ENCODE measurements at regions not wholly inside any gene's neighbourhood (a gene's known extent, or its start where the extent isn't known, plus 50 kb on each side); places are given as distances from the start of the nearest gene placed in this dataset.

- Mint-ChIP-seq H3K9me3 (peaks cover 0 to 6% (median 0%) of the 10 kb centered on the region in 8 donors), H3K27me3 (no peaks in the 10 kb centered on the region), H3K4me1 (no peaks in the 10 kb centered on the region), H3K36me3 (no peaks in the 10 kb centered on the region), H3K4me3 (no peak overlapping the region), H3K27ac (no peak overlapping the region)
- no peak for DNase-seq
- no peaks in the 10 kb centered on the region for H3K4me1 ChIP-seq (ENCODE audit: insufficient read depth, low read length)
- no peak overlapping the region for H3K27ac ChIP-seq (ENCODE audit: low read depth, low read length)
- H3K36me3 ChIP-seq (ENCODE audit: insufficient read depth, low read length): no peaks in the 10 kb centered on the region
- intact Hi-C loops (cut with micrococcal nuclease): no loop called here
- H3K27me3 ChIP-seq (ENCODE audit: insufficient read depth, low read length): no peaks in the 10 kb centered on the region
- no peak overlapping the region for H3K4me3 ChIP-seq (ENCODE audit: low read length in 2 of 2)
- no peaks in the 10 kb centered on the region for H3K9me3 ChIP-seq (ENCODE audit: control insufficient read depth in 1 of 2, low read length in 2 of 2)
- ChIA-PET POLR2A (ENCODE audit: partially characterized antibody) (no interaction called here), CTCF (ENCODE audit: partially characterized antibody) (interaction anchor here (1.2 kb wide), 1 partner anchor 12 kb away, joined by 3 read pairs; no protein-coding TSS in a partner anchor)
Measured at GRCh38 chr4:149870008-149870407, 54.4 kb upstream of the IQCM start.

GRCh38 chr4:149881744-149882143, 66.1 kb upstream of the IQCM start:
- ChIA-PET POLR2A (ENCODE audit: partially characterized antibody) (no interaction called here), CTCF (ENCODE audit: partially characterized antibody) (interaction anchor here (1.2 kb wide), 1 partner anchor 12 kb away, joined by 3 read pairs; no protein-coding TSS in a partner anchor)
- H3K36me3 ChIP-seq (ENCODE audit: insufficient read depth, low read length): no peaks in the 10 kb centered on the region
- intact Hi-C loops (cut with micrococcal nuclease): no loop called here
- H3K4me3 Mint-ChIP-seq: no peak overlapping the region
- no peaks in the 10 kb centered on the region for H3K36me3 Mint-ChIP-seq
- no peak for DNase-seq
- H3K9me3 ChIP-seq (ENCODE audit: control insufficient read depth in 1 of 2, low read length in 2 of 2): no peaks in the 10 kb centered on the region
- no peak overlapping the region for H3K4me3 ChIP-seq (ENCODE audit: low read length in 2 of 2)
- no peaks in the 10 kb centered on the region for H3K27me3 ChIP-seq (ENCODE audit: insufficient read depth, low read length)
- H3K4me1 ChIP-seq (ENCODE audit: insufficient read depth, low read length): no peaks in the 10 kb centered on the region
- H3K27ac Mint-ChIP-seq: no peak overlapping the region
- H3K9me3 Mint-ChIP-seq: peaks cover 0 to 3% (median 0%) of the 10 kb centered on the region in 8 donors
- peaks cover 0 to 4% of the 10 kb centered on the region in 2 donors for H3K27me3 Mint-ChIP-seq
- no peak overlapping the region for H3K27ac ChIP-seq (ENCODE audit: low read depth, low read length)
- no peaks in the 10 kb centered on the region for H3K4me1 Mint-ChIP-seq

- Mint-ChIP-seq H3K36me3 (no peaks in the 10 kb centered on the region), H3K27me3 (peaks cover 0 to 4% of the 10 kb centered on the region in 2 donors), H3K9me3 (peaks cover 0 to 3% (median 0%) of the 10 kb centered on the region in 8 donors), H3K27ac (no peak overlapping the region), H3K4me1 (no peaks in the 10 kb centered on the region), H3K4me3 (no peak overlapping the region)
- no peak overlapping the region for H3K27ac ChIP-seq (ENCODE audit: low read depth, low read length)
- POLR2A ChIA-PET (ENCODE audit: partially characterized antibody): no interaction called here
- H3K36me3 ChIP-seq (ENCODE audit: insufficient read depth, low read length): no peaks in the 10 kb centered on the region
- no peak for DNase-seq
- H3K9me3 ChIP-seq (ENCODE audit: control insufficient read depth in 1 of 2, low read length in 2 of 2): no peaks in the 10 kb centered on the region
- no peaks in the 10 kb centered on the region for H3K27me3 ChIP-seq (ENCODE audit: insufficient read depth, low read length)
- H3K4me1 ChIP-seq (ENCODE audit: insufficient read depth, low read length): no peaks in the 10 kb centered on the region
- H3K4me3 ChIP-seq (ENCODE audit: low read length in 2 of 2): no peak overlapping the region
- intact Hi-C loops (cut with micrococcal nuclease): no loop called here
- CTCF ChIA-PET (ENCODE audit: partially characterized antibody): interaction anchor here (1.2 kb wide), 1 partner anchor 12 kb away, joined by 3 read pairs; no protein-coding TSS in a partner anchor
Measured at GRCh38 chr4:149882251-149882650, 66.6 kb upstream of the IQCM start.

GRCh38 chr4:149884046-149884445, 68.4 kb upstream of the IQCM start:
- Mint-ChIP-seq H3K36me3 (no peaks in the 10 kb centered on the region), H3K4me1 (no peaks in the 10 kb centered on the region), H3K27ac (no peak overlapping the region), H3K4me3 (no peak overlapping the region), H3K27me3 (peaks cover 0 to 4% of the 10 kb centered on the region in 2 donors), H3K9me3 (peaks cover 0 to 3% (median 0%) of the 10 kb centered on the region in 8 donors)
- no peak for DNase-seq
- ChIA-PET POLR2A (ENCODE audit: partially characterized antibody) (no interaction called here), CTCF (ENCODE audit: partially characterized antibody) (no interaction called here)
- no peak overlapping the region for H3K27ac ChIP-seq (ENCODE audit: low read depth, low read length)
- intact Hi-C loops (cut with micrococcal nuclease): no loop called here
- H3K4me1 ChIP-seq (ENCODE audit: insufficient read depth, low read length): no peaks in the 10 kb centered on the region
- H3K36me3 ChIP-seq (ENCODE audit: insufficient read depth, low read length): no peaks in the 10 kb centered on the region
- H3K9me3 ChIP-seq (ENCODE audit: control insufficient read depth in 1 of 2, low read length in 2 of 2): no peaks in the 10 kb centered on the region
- H3K27me3 ChIP-seq (ENCODE audit: insufficient read depth, low read length): no peaks in the 10 kb centered on the region
- H3K4me3 ChIP-seq (ENCODE audit: low read length in 2 of 2): no peak overlapping the region

- Histone ChIP-seq H3K27ac (ENCODE audit: low read depth, low read length) (no peak overlapping the region), H3K4me1 (ENCODE audit: insufficient read depth, low read length) (no peaks in the 10 kb centered on the region), H3K9me3 (ENCODE audit: control insufficient read depth in 1 of 2, low read length in 2 of 2) (no peaks in the 10 kb centered on the region), H3K4me3 (ENCODE audit: low read length in 2 of 2) (no peak overlapping the region), H3K36me3 (ENCODE audit: insufficient read depth, low read length) (no peaks in the 10 kb centered on the region), H3K27me3 (ENCODE audit: insufficient read depth, low read length) (no peaks in the 10 kb centered on the region)
- no peak for DNase-seq
- intact Hi-C loops (cut with micrococcal nuclease): no loop called here
- H3K36me3 Mint-ChIP-seq: no peaks in the 10 kb centered on the region
- no peak overlapping the region for H3K4me3 Mint-ChIP-seq
- H3K27ac Mint-ChIP-seq: no peak overlapping the region
- CTCF ChIA-PET (ENCODE audit: partially characterized antibody): no interaction called here
- peaks cover 0 to 3% (median 0%) of the 10 kb centered on the region in 8 donors for H3K9me3 Mint-ChIP-seq
- no peaks in the 10 kb centered on the region for H3K4me1 Mint-ChIP-seq
- POLR2A ChIA-PET (ENCODE audit: partially characterized antibody): no interaction called here
- H3K27me3 Mint-ChIP-seq: peaks cover 0 to 3% of the 10 kb centered on the region in 2 donors
Measured at GRCh38 chr4:149884529-149885181, 69.0 kb upstream of the IQCM start.

GRCh38 chr4:149885896-149886295, 70.3 kb upstream of the IQCM start:
- POLR2A ChIA-PET (ENCODE audit: partially characterized antibody): no interaction called here
- Mint-ChIP-seq H3K27ac (no peak overlapping the region), H3K27me3 (no peaks in the 10 kb centered on the region), H3K36me3 (no peaks in the 10 kb centered on the region), H3K4me3 (no peak overlapping the region), H3K4me1 (no peaks in the 10 kb centered on the region), H3K9me3 (no peaks in the 10 kb centered on the region)
- no peaks in the 10 kb centered on the region for H3K4me1 ChIP-seq (ENCODE audit: insufficient read depth, low read length)
- no peaks in the 10 kb centered on the region for H3K9me3 ChIP-seq (ENCODE audit: control insufficient read depth in 1 of 2, low read length in 2 of 2)
- no peaks in the 10 kb centered on the region for H3K36me3 ChIP-seq (ENCODE audit: insufficient read depth, low read length)
- CTCF ChIA-PET (ENCODE audit: partially characterized antibody): no interaction called here
- H3K27me3 ChIP-seq (ENCODE audit: insufficient read depth, low read length): no peaks in the 10 kb centered on the region
- no peak overlapping the region for H3K4me3 ChIP-seq (ENCODE audit: low read length in 2 of 2)
- no peak overlapping the region for H3K27ac ChIP-seq (ENCODE audit: low read depth, low read length)
- intact Hi-C loops (cut with micrococcal nuclease): no loop called here
- no peak for DNase-seq

- POLR2A ChIA-PET (ENCODE audit: partially characterized antibody): no interaction called here
- CTCF ChIA-PET (ENCODE audit: partially characterized antibody): no interaction called here
Measured at GRCh38 chr4:149886786-149887490, 71.3 kb upstream of the IQCM start.

More at GRCh38 chr4:149886786-149887490, 71.3 kb upstream of the IQCM start:
- no peaks in the 10 kb centered on the region for H3K9me3 Mint-ChIP-seq
- no peak overlapping the region for H3K4me3 ChIP-seq (ENCODE audit: low read length in 2 of 2)
- no peaks in the 10 kb centered on the region for H3K27me3 ChIP-seq (ENCODE audit: insufficient read depth, low read length)
- H3K27me3 Mint-ChIP-seq: no peaks in the 10 kb centered on the region
- no peaks in the 10 kb centered on the region for H3K4me1 Mint-ChIP-seq
- H3K4me1 ChIP-seq (ENCODE audit: insufficient read depth, low read length): no peaks in the 10 kb centered on the region
- H3K36me3 ChIP-seq (ENCODE audit: insufficient read depth, low read length): no peaks in the 10 kb centered on the region
- H3K36me3 Mint-ChIP-seq: no peaks in the 10 kb centered on the region
- H3K27ac Mint-ChIP-seq: no peak overlapping the region
- DNase-seq: no peak
- no peak overlapping the region for H3K4me3 Mint-ChIP-seq
- no peaks in the 10 kb centered on the region for H3K9me3 ChIP-seq (ENCODE audit: control insufficient read depth in 1 of 2, low read length in 2 of 2)
- intact Hi-C loops (cut with micrococcal nuclease): no loop called here
- H3K27ac ChIP-seq (ENCODE audit: low read depth, low read length): no peak overlapping the region

Measured in CD4-positive, alpha-beta memory T cell (primary cell).